ENCODE measurements at regions not wholly inside any gene's neighbourhood (a gene's known extent, or its start where the extent isn't known, plus 50 kb on each side); places are given as distances from the start of the nearest gene placed in this dataset.
"Not testable (repeated sequence)": the region's sequence is repeated elsewhere in the genome, so short reads cannot be mapped to it uniquely, and the experiment has no call there.

GRCh38 chr9:13917534-13917933, 396.4 kb downstream of the NFIB start:
- Mint-ChIP-seq H3K9me3 (peaks cover 6% of the 10 kb centered on the region), H3K27ac (no peak overlapping the region), H3K4me3 (no peak overlapping the region), H3K36me3 (ENCODE audit: low read depth) (no peaks in the 10 kb centered on the region), H3K27me3 (no peaks in the 10 kb centered on the region), H3K4me1 (no peaks in the 10 kb centered on the region)
- no peak for DNase-seq
- ChIA-PET POLR2A (no interaction called here), CTCF (no interaction called here)

DNA sequence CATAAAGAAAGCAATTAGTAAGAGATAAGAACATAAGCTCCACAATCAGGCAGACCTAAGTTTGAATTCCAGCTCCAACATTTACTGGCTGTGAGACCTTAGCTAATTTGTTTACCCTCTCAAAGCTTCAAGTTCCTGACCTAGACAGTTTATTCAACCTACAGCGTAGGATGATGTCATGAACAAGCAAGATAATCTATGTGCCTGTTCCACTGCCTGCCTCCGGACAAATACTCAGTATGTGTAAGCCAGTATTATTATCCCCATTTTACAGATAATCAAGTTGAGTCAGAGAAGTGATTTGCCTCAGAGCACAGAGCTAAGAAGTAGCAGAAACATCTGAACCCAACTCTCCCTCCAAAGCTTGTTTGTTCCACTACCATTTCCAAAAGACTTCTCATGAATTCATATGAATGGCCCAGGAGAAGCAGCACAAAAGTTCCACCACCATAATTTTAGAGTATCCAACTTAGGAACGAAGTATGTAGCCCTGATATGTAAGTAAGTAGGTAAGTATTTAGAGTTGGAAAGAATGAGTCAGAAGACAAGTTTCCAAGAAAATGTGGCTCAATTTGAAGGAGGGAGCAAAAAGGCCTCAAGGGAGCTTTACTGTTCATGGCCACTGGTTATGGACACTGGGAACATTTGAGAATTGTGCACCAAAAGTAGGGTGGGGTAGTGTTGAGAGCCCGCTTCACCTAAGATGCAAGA, 398.2 kb downstream of the NFIB start:
- no peaks in the 10 kb centered on the region for H3K4me1 Mint-ChIP-seq
- POLR2A ChIA-PET = no interaction called here
- no peaks in the 10 kb centered on the region for H3K36me3 Mint-ChIP-seq (ENCODE audit: low read depth)
- H3K9me3 Mint-ChIP-seq = peaks cover 6% of the 10 kb centered on the region
- no peak overlapping the region for H3K4me3 Mint-ChIP-seq
- CTCF ChIA-PET = no interaction called here
- no peak overlapping the region for H3K27ac Mint-ChIP-seq
- no peaks in the 10 kb centered on the region for H3K27me3 Mint-ChIP-seq
- DNase-seq = no peak

- no peaks in the 10 kb centered on the region for H3K36me3 Mint-ChIP-seq (ENCODE audit: low read depth)
- H3K9me3 Mint-ChIP-seq = peaks cover 6% of the 10 kb centered on the region
- H3K27me3 Mint-ChIP-seq = no peaks in the 10 kb centered on the region
- CTCF ChIA-PET = no interaction called here
- H3K27ac Mint-ChIP-seq = no peak overlapping the region
- POLR2A ChIA-PET = no interaction called here
- no peaks in the 10 kb centered on the region for H3K4me1 Mint-ChIP-seq
- no peak for DNase-seq
- H3K4me3 Mint-ChIP-seq = no peak overlapping the region
Measured at GRCh38 chr9:13915131-13915530, 398.8 kb downstream of the NFIB start.

DNA sequence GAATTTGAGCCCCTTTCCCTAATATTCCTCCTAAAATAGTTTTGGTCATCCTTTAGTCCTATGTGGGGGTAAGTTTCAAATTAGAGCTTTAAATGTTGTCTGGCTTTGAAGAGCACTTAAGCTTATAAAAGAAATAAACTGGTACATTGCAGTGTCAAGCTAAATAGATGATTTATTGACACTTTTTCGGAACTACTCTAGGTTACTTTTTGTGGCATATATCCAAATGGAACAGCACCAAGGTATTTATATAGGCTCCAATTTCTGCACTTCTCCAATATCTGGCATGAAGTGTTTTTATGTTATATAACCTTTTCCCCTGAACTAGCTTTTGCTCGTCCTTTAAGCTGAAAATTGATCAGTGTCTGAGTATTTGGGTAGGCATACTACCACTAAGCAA, 402.5 kb downstream of the NFIB start:
- peaks cover 2% of the 10 kb centered on the region for H3K9me3 Mint-ChIP-seq
- ChIA-PET POLR2A (no interaction called here), CTCF (no interaction called here)
- H3K27me3 Mint-ChIP-seq = no peaks in the 10 kb centered on the region
- no peak overlapping the region for H3K4me3 Mint-ChIP-seq
- H3K27ac Mint-ChIP-seq = no peak overlapping the region
- DNase-seq = no peak
- no peaks in the 10 kb centered on the region for H3K4me1 Mint-ChIP-seq
- H3K36me3 Mint-ChIP-seq (ENCODE audit: low read depth) = no peaks in the 10 kb centered on the region

- H3K9me3 Mint-ChIP-seq; H3K4me1 Mint-ChIP-seq; CTCF ChIA-PET; H3K27me3 Mint-ChIP-seq; DNase-seq; H3K27ac Mint-ChIP-seq; POLR2A ChIA-PET; H3K4me3 Mint-ChIP-seq; H3K36me3 Mint-ChIP-seq (ENCODE audit: low read depth): not testable (repeated sequence)
Measured at GRCh38 chr9:13907842-13908241, 406.1 kb downstream of the NFIB start.

DNA sequence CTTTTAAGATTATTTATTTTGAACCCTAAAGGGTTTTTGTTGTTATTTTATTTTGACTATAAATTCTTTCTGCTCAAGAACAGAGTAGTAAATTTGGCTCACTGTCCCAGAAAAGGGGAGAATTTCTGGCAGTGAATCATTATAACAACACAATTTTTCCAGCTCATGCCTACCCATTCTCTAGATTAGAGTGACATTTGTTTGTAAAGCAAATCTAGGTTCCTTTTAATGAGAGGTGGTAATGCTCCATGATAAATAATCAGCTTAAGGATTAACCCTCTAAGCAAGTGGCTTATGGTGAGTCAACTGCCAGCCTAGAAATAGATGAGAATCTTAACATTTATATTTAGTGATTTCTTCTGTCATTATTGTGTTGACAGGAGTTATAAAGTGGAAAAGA, 409.2 kb downstream of the NFIB start:
- no peak for DNase-seq
- H3K36me3 Mint-ChIP-seq (ENCODE audit: low read depth) = no peaks in the 10 kb centered on the region
- no peaks in the 10 kb centered on the region for H3K9me3 Mint-ChIP-seq
- no peaks in the 10 kb centered on the region for H3K27me3 Mint-ChIP-seq
- no peak overlapping the region for H3K27ac Mint-ChIP-seq
- no peaks in the 10 kb centered on the region for H3K4me1 Mint-ChIP-seq
- POLR2A ChIA-PET = no interaction called here
- no peak overlapping the region for H3K4me3 Mint-ChIP-seq
- CTCF ChIA-PET = no interaction called here

- Mint-ChIP-seq H3K4me3 (no peak overlapping the region), H3K4me1 (no peaks in the 10 kb centered on the region), H3K9me3 (no peaks in the 10 kb centered on the region), H3K27me3 (no peaks in the 10 kb centered on the region), H3K27ac (no peak overlapping the region), H3K36me3 (ENCODE audit: low read depth) (no peaks in the 10 kb centered on the region)
- POLR2A ChIA-PET = no interaction called here
- no peak for DNase-seq
- CTCF ChIA-PET = no interaction called here
Measured at GRCh38 chr9:13904311-13904710, 409.6 kb downstream of the NFIB start.

GRCh38 chr9:13902286-13903066, 411.5 kb downstream of the NFIB start:
- Mint-ChIP-seq H3K36me3 (ENCODE audit: low read depth) (no peaks in the 10 kb centered on the region), H3K27me3 (no peaks in the 10 kb centered on the region), H3K27ac (no peak overlapping the region), H3K9me3 (no peaks in the 10 kb centered on the region), H3K4me1 (no peaks in the 10 kb centered on the region), H3K4me3 (no peak overlapping the region)
- CTCF ChIA-PET = no interaction called here
- no peak for DNase-seq
- POLR2A ChIA-PET = no interaction called here

DNA sequence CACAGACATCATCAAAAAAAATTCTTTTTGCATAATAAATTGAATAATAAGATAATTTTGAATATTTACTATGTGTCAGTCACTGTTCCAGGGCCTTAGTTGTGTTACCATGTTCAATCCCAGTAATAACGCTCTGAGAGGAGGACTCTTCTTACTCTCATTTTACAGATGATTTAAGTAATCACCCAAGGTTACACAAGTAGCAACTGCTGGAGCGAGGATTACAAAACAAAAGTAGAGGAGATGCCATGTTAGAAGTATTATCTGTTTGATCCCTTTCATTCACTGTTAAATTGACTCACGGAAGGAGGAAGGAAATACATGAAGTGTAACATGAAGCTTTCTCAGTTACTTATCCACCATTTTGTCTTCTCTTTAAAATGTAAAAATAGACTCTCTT, 412.8 kb downstream of the NFIB start:
- no peaks in the 10 kb centered on the region for H3K9me3 Mint-ChIP-seq
- no peaks in the 10 kb centered on the region for H3K27me3 Mint-ChIP-seq
- H3K27ac Mint-ChIP-seq = no peak overlapping the region
- no peak overlapping the region for H3K4me3 Mint-ChIP-seq
- no peaks in the 10 kb centered on the region for H3K4me1 Mint-ChIP-seq
- no peak for DNase-seq
- ChIA-PET CTCF (no interaction called here), POLR2A (no interaction called here)
- no peaks in the 10 kb centered on the region for H3K36me3 Mint-ChIP-seq (ENCODE audit: low read depth)

- no peak overlapping the region for H3K4me3 Mint-ChIP-seq
- ChIA-PET POLR2A (no interaction called here), CTCF (no interaction called here)
- no peaks in the 10 kb centered on the region for H3K4me1 Mint-ChIP-seq
- no peak for DNase-seq
- no peaks in the 10 kb centered on the region for H3K27me3 Mint-ChIP-seq
- H3K36me3 Mint-ChIP-seq (ENCODE audit: low read depth) = no peaks in the 10 kb centered on the region
- no peaks in the 10 kb centered on the region for H3K9me3 Mint-ChIP-seq
- no peak overlapping the region for H3K27ac Mint-ChIP-seq
Measured at GRCh38 chr9:13900449-13900848, 413.5 kb downstream of the NFIB start.

- Mint-ChIP-seq H3K27ac (no peak overlapping the region), H3K4me1 (no peaks in the 10 kb centered on the region), H3K9me3 (no peaks in the 10 kb centered on the region), H3K36me3 (ENCODE audit: low read depth) (no peaks in the 10 kb centered on the region), H3K4me3 (no peak overlapping the region), H3K27me3 (no peaks in the 10 kb centered on the region)
- no peak for DNase-seq
- ChIA-PET POLR2A (no interaction called here), CTCF (no interaction called here)
Measured at GRCh38 chr9:13899924-13900323, 414.0 kb downstream of the NFIB start.

GRCh38 chr9:13898957-13899356, 415.0 kb downstream of the NFIB start:
- no peak overlapping the region for H3K27ac Mint-ChIP-seq

GRCh38 chr9:13896922-13897835, 416.8 kb downstream of the NFIB start:
- Mint-ChIP-seq H3K36me3 (ENCODE audit: low read depth) (no peaks in the 10 kb centered on the region), H3K4me1 (no peaks in the 10 kb centered on the region), H3K27ac (no peak overlapping the region), H3K9me3 (no peaks in the 10 kb centered on the region), H3K4me3 (no peak overlapping the region), H3K27me3 (no peaks in the 10 kb centered on the region)
- POLR2A ChIA-PET = no interaction called here
- DNase-seq = no peak
- CTCF ChIA-PET = no interaction called here

More at GRCh38 chr9:13898957-13899356, 415.0 kb downstream of the NFIB start:
- no peaks in the 10 kb centered on the region for H3K27me3 Mint-ChIP-seq
- CTCF ChIA-PET = no interaction called here
- no peak overlapping the region for H3K4me3 Mint-ChIP-seq
- no peaks in the 10 kb centered on the region for H3K36me3 Mint-ChIP-seq (ENCODE audit: low read depth)
- POLR2A ChIA-PET = no interaction called here
- H3K9me3 Mint-ChIP-seq = no peaks in the 10 kb centered on the region
- no peaks in the 10 kb centered on the region for H3K4me1 Mint-ChIP-seq
- no peak for DNase-seq

Measured in activated CD4-positive, alpha-beta memory T cell treated with anti-CD3 and anti-CD28 coated beads, Interleukin-2, amount 10 ng/mL, durations not matched to agents 7 days and 5 days (primary cell).